HG02623 (cell line): ENCODE measurements at regions not wholly inside any gene's neighbourhood (a gene's known extent, or its start where the extent isn't known, plus 50 kb on each side); places are given as distances from the start of the nearest gene placed in this dataset.
"Not testable (repeated sequence)": the region's sequence is repeated elsewhere in the genome, so short reads cannot be mapped to it uniquely, and the experiment has no call there.

ENCODE experiments used
- ATAC-seq: cut with Tn5 transposase; IDR thresholded peaks from one replicate; pipeline ENCODE4 v1.9.1; 2021; ENCODE audit warnings: moderate library complexity; ENCODE audit not compliant: unreplicated experiment

- not testable (repeated sequence) for ATAC-seq
Measured at GRCh38 chr16:79881107-79881506, 280.6 kb upstream of the MAF start.

- peak; percentile 63 for ATAC-seq
Measured at GRCh38 chr16:79876332-79876730, 275.8 kb upstream of the MAF start.

GRCh38 chr16:79874391-79874790 lies 273.9 kb upstream of the MAF start:
- ATAC-seq: no peak

- no peak for ATAC-seq
Measured at GRCh38 chr16:79873825-79874224, 273.3 kb upstream of the MAF start.

GRCh38 chr16:79871906-79872305 lies 271.4 kb upstream of the MAF start:
- no peak for ATAC-seq

- no peak for ATAC-seq
Measured at GRCh38 chr16:79870016-79870886, 269.7 kb upstream of the MAF start.

GRCh38 chr16:79869304-79870015 lies 268.9 kb upstream of the MAF start:
- no peak for ATAC-seq

GRCh38 chr16:79868841-79869240 lies 268.3 kb upstream of the MAF start:
- no peak for ATAC-seq

GRCh38 chr16:79867425-79867997 lies 267.0 kb upstream of the MAF start:
- no peak for ATAC-seq

GRCh38 chr16:79865918-79866317 lies 265.4 kb upstream of the MAF start:
- ATAC-seq: no peak

- no peak for ATAC-seq
Measured at GRCh38 chr16:79864781-79865391, 264.3 kb upstream of the MAF start.

- ATAC-seq: no peak
Measured at GRCh38 chr16:79864032-79864780, 263.7 kb upstream of the MAF start.

- no peak for ATAC-seq
Measured at GRCh38 chr16:79863128-79864031, 262.8 kb upstream of the MAF start.

- no peak for ATAC-seq
Measured at GRCh38 chr16:79862601-79863000, 262.1 kb upstream of the MAF start.

- ATAC-seq: no peak
Measured at GRCh38 chr16:79856581-79856980, 256.0 kb upstream of the MAF start.

- no peak for ATAC-seq
Measured at GRCh38 chr16:79850348-79850747, 249.8 kb upstream of the MAF start.

- no peak for ATAC-seq
Measured at GRCh38 chr16:79849119-79849518, 248.6 kb upstream of the MAF start.

GRCh38 chr16:79848719-79849118 lies 248.2 kb upstream of the MAF start:
- no peak for ATAC-seq

GRCh38 chr16:79847569-79847968 lies 247.0 kb upstream of the MAF start:
- ATAC-seq: no peak

- no peak for ATAC-seq
Measured at GRCh38 chr16:79847101-79847500, 246.6 kb upstream of the MAF start.
